Osteocyte (in vitro differentiated cells): ENCODE measurements at regions not wholly inside any gene's neighbourhood (a gene's known extent, or its start where the extent isn't known, plus 50 kb on each side); places are given as distances from the start of the nearest gene placed in this dataset.

Experiments
- DNase-seq: peaks from one replicate; pipeline ENCODE4 v3.0.0; 2021; ENCODE audit warnings: mixed read lengths; ENCODE audit not compliant: unreplicated experiment; ENCODE audit errors: extremely low spot score
- H3K27ac Mint-ChIP-seq: one replicate; pipeline ENCODE4 v1.8.0; 2021; ENCODE audit warnings: mild to moderate bottlenecking, mixed read lengths; ENCODE audit not compliant: unreplicated experiment
- H3K27me3 Mint-ChIP-seq: one replicate; pipeline ENCODE4 v1.8.0; 2021; ENCODE audit warnings: mixed read lengths; ENCODE audit not compliant: unreplicated experiment
- H3K36me3 Mint-ChIP-seq: one replicate; pipeline ENCODE4 v1.8.0; 2021; ENCODE audit warnings: mixed read lengths; ENCODE audit not compliant: unreplicated experiment
- H3K4me1 Mint-ChIP-seq: one replicate; pipeline ENCODE4 v1.8.0; 2021; ENCODE audit warnings: mixed read lengths; ENCODE audit not compliant: unreplicated experiment
- H3K4me3 Mint-ChIP-seq: one replicate; pipeline ENCODE4 v1.8.0; 2021; ENCODE audit warnings: mild to moderate bottlenecking, moderate library complexity, mixed read lengths; ENCODE audit not compliant: unreplicated experiment
- H3K9me3 Mint-ChIP-seq: one replicate; pipeline ENCODE4 v1.8.0; 2021; ENCODE audit warnings: mixed read lengths; ENCODE audit not compliant: unreplicated experiment
- TF ChIP-seq, protein P1 (sequence below): fragments of 200-600 bp; sonication (generic); IDR thresholded peaks from 2 replicates; pipeline ENCODE4 v1.5.0; 2021; ENCODE audit warnings: antibody characterized with exemption, mild to moderate bottlenecking, moderate library complexity

DNA sequence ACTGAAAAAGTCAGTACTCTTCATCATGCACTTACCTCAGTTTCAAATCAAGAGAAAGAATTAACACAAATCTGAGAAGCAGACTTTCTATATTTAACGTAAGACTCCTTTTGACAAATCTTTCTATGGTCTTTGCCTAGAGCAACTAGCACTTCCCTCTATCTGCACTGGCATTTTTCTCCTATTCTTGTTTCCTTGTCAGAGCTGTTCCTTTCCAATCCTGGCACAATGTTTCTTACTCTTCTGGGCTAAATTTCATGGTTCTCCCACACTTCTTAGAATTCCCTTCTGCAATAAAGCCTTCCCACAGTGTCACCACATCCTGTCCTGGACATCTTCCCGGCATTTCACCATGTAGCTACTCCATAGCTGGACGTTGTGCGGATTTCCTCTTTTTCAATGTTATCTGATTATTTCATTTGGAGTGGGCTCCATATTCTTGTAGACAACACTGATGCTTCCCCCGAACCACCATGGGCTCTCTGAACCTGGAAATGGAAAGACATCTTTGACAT is 144.7 kb upstream of the CTNNA2 start:
- Mint-ChIP-seq H3K36me3 (no peaks in the 10 kb centered on the region), H3K9me3 (peaks cover 13% of the 10 kb centered on the region), H3K4me3 (no peak overlapping the region), H3K4me1 (no peaks in the 10 kb centered on the region), H3K27ac (no peak overlapping the region), H3K27me3 (no peaks in the 10 kb centered on the region)
- TF ChIP-seq, protein P1, sequence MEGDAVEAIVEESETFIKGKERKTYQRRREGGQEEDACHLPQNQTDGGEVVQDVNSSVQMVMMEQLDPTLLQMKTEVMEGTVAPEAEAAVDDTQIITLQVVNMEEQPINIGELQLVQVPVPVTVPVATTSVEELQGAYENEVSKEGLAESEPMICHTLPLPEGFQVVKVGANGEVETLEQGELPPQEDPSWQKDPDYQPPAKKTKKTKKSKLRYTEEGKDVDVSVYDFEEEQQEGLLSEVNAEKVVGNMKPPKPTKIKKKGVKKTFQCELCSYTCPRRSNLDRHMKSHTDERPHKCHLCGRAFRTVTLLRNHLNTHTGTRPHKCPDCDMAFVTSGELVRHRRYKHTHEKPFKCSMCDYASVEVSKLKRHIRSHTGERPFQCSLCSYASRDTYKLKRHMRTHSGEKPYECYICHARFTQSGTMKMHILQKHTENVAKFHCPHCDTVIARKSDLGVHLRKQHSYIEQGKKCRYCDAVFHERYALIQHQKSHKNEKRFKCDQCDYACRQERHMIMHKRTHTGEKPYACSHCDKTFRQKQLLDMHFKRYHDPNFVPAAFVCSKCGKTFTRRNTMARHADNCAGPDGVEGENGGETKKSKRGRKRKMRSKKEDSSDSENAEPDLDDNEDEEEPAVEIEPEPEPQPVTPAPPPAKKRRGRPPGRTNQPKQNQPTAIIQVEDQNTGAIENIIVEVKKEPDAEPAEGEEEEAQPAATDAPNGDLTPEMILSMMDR, result no peak
- no peak for DNase-seq

DNA sequence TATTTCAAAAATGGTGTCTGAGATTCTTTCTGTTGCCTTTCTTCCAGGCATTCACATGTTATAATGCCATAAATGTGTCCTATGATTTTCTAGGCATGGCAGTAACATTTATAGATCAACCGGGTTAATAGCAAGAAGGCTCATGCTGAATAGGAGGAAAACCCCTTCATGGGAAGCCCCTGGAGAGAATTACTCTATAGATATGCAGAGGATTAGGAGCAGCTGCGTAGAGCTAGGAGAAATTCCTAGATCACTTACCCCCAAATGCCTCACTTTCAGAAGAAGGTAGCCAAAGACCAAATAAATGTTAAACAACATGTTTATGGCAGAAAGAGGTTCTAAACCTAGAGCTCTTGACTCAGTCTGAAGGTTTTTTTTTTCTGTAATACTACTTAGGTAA is 153.4 kb upstream of the CTNNA2 start:
- TF ChIP-seq, protein P1, result no peak
- DNase-seq, result no peak
- peaks cover 43% of the 10 kb centered on the region for H3K9me3 Mint-ChIP-seq
- no peaks in the 10 kb centered on the region for H3K4me1 Mint-ChIP-seq
- H3K36me3 Mint-ChIP-seq, result no peaks in the 10 kb centered on the region
- no peak overlapping the region for H3K4me3 Mint-ChIP-seq
- H3K27me3 Mint-ChIP-seq, result no peaks in the 10 kb centered on the region
- no peak overlapping the region for H3K27ac Mint-ChIP-seq

DNA sequence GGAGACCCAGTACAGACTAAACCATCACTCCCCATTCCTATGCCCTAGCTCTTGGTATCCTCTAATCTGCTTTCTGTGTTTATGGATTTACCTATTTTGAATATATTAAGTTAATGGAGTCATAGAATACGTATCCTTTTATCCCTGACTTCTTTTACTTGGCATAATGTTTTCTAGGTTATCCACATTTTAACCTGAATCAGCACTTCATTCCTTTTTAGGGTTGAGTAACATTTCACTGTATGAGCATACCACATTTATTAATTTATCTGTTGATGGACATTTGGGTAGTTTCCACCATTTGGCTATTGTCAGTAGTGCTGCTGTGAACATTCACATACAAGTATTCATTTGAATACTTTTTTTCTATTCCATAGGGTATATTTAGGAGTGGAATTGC is 157.3 kb upstream of the CTNNA2 start:
- TF ChIP-seq, protein P1, result no peak
- Mint-ChIP-seq H3K27me3 (no peaks in the 10 kb centered on the region), H3K36me3 (no peaks in the 10 kb centered on the region), H3K4me1 (no peaks in the 10 kb centered on the region), H3K4me3 (no peak overlapping the region), H3K9me3 (peaks cover 61% of the 10 kb centered on the region), H3K27ac (no peak overlapping the region)
- DNase-seq, result no peak

DNA sequence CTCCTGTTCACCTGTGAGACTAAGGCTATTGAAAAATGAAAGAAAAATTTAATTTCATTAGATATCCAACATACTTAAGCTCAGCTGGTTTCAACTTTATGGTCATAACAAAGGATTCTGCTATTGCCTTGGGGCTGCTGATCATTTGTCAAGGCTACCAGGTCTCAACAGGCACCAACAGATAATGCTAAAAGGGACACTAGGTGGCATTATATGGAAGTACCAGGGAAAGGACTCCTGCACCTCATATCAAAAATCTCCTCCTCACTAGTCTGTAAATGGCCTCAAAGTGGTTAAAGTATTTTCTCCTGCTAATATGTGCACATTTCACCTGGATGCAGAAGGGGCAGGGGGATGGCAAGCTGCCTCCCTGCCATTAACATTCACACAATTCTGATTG is 167.9 kb upstream of the REG3A start:
- H3K4me1 Mint-ChIP-seq, result no peaks in the 10 kb centered on the region
- peaks cover 20% of the 10 kb centered on the region for H3K9me3 Mint-ChIP-seq
- H3K4me3 Mint-ChIP-seq, result no peak overlapping the region
- TF ChIP-seq, protein P1, result no peak
- H3K27ac Mint-ChIP-seq, result no peak overlapping the region
- H3K36me3 Mint-ChIP-seq, result no peaks in the 10 kb centered on the region
- DNase-seq, result no peak
- no peaks in the 10 kb centered on the region for H3K27me3 Mint-ChIP-seq

DNA sequence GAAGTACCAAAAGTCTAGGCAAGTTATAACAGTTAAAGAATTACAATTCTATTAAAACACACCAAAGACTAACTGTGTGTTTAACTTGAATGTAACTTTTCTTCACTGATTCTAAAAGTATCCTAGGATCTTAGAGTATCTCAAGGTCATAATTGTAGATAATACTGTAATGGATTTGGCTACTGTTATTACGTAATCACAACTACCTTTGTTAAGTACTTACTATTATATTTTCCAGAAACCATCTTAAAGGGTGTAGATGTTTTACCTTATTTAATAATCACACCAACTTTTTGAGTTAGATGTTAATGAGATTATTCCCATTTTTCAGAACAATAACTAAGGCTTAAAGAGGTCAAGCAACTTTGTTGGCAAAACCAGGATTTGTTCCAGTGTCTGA is 161.3 kb upstream of the REG3A start:
- no peaks in the 10 kb centered on the region for H3K36me3 Mint-ChIP-seq
- H3K9me3 Mint-ChIP-seq, result no peaks in the 10 kb centered on the region
- no peak overlapping the region for H3K27ac Mint-ChIP-seq
- no peaks in the 10 kb centered on the region for H3K4me1 Mint-ChIP-seq
- TF ChIP-seq, protein P1, result no peak
- H3K4me3 Mint-ChIP-seq, result no peak overlapping the region
- H3K27me3 Mint-ChIP-seq, result no peaks in the 10 kb centered on the region
- no peak for DNase-seq
